Uterus (tissue), 2 donors: ENCODE measurements at regions not wholly inside any gene's neighbourhood (a gene's known extent, or its start where the extent isn't known, plus 50 kb on each side); places are given as distances from the start of the nearest gene placed in this dataset.
"Not testable (repeated sequence)": the region's sequence is repeated elsewhere in the genome, so short reads cannot be mapped to it uniquely, and the experiment has no call there.

Experiments used
- CTCF ChIP-seq, 4 experiments: fragments of 200-600 bp in 2 of 4; fragments of 450-650 bp in 2 of 4; sonication (generic) in 2 of 4; IDR thresholded peaks; one replicate each; pipeline ENCODE4 v1.5.1; 2016 to 2019; ENCODE audit warnings: antibody characterized with exemption in 4 of 4, mild to moderate bottlenecking in 2 of 4, moderate library complexity in 1 of 4
- POLR2A ChIP-seq, 2 donors: fragments of 450-650 bp; IDR thresholded peaks; one replicate each; pipeline ENCODE4 v1.6.1; 2016; ENCODE audit warnings: antibody characterized with exemption in 2 of 2, mild to moderate bottlenecking in 1 of 2, moderate library complexity in 1 of 2

- peak; percentile 64 to 86 (median 76) for TF ChIP-seq CTCF (IDR thresholded peaks at IDR 0.05)
- not testable (repeated sequence) for TF ChIP-seq POLR2A (IDR thresholded peaks at IDR 0.05)
Measured at GRCh38 chr16:88193706-88194396, 188.9 kb upstream of the ZNF469 start.
